ENCODE measurements at regions not wholly inside any gene's neighbourhood (a gene's known extent, or its start where the extent isn't known, plus 50 kb on each side); places are given as distances from the start of the nearest gene placed in this dataset.
A peak's percentile ranks its signal among the peaks of the same experiment; 100 is the strongest.
"Not testable (repeated sequence)": the region's sequence is repeated elsewhere in the genome, so short reads cannot be mapped to it uniquely, and the experiment has no call there.

- peak; percentile 7 for TF ChIP-seq CTCF (IDR thresholded peaks at IDR 0.05; ENCODE audit: insufficient read depth, low read length, severe bottlenecking)
- peak; percentile 5 for DNase-seq (ENCODE audit: low read depth)
- no peaks in the 10 kb centered on the region for H3K36me3 ChIP-seq (ENCODE audit: control insufficient read depth, insufficient read depth, low read length)
- H3K27me3 ChIP-seq (ENCODE audit: control insufficient read depth, insufficient read depth, low read length): no peaks in the 10 kb centered on the region
- H3K4me3 ChIP-seq (ENCODE audit: low read depth, low read length): no peak overlapping the region
- no peak for FAIRE-seq
Observed at GRCh38 chr10:64430690-64431323, 909.6 kb downstream of the REEP3 start.

- H3K36me3 ChIP-seq (ENCODE audit: control insufficient read depth, insufficient read depth, low read length); DNase-seq (ENCODE audit: low read depth); FAIRE-seq; H3K4me3 ChIP-seq (ENCODE audit: low read depth, low read length); H3K27me3 ChIP-seq (ENCODE audit: control insufficient read depth, insufficient read depth, low read length): not testable (repeated sequence)
Observed at GRCh38 chr10:64441872-64442271, 920.7 kb downstream of the REEP3 start.

- DNase-seq (ENCODE audit: low read depth) (no peak), FAIRE-seq (no peak)
- H3K36me3 ChIP-seq (ENCODE audit: control insufficient read depth, insufficient read depth, low read length): no peaks in the 10 kb centered on the region
- no peak overlapping the region for H3K4me3 ChIP-seq (ENCODE audit: low read depth, low read length)
- TF ChIP-seq CTCF (IDR thresholded peaks at IDR 0.05; ENCODE audit: insufficient read depth, low read length, severe bottlenecking): no peak
- H3K27me3 ChIP-seq (ENCODE audit: control insufficient read depth, insufficient read depth, low read length): no peaks in the 10 kb centered on the region
Observed at GRCh38 chr10:64444163-64444562, 923.0 kb downstream of the REEP3 start.

- H3K27me3 ChIP-seq (ENCODE audit: control insufficient read depth, insufficient read depth, low read length): no peaks in the 10 kb centered on the region
- no peak for DNase-seq (ENCODE audit: low read depth)
- no peaks in the 10 kb centered on the region for H3K36me3 ChIP-seq (ENCODE audit: control insufficient read depth, insufficient read depth, low read length)
- no peak for TF ChIP-seq CTCF (IDR thresholded peaks at IDR 0.05; ENCODE audit: insufficient read depth, low read length, severe bottlenecking)
- no peak overlapping the region for H3K4me3 ChIP-seq (ENCODE audit: low read depth, low read length)
- no peak for FAIRE-seq
Observed at GRCh38 chr10:64444564-64444963, 923.4 kb downstream of the REEP3 start.

GRCh38 chr10:64449603-64450002 is 928.4 kb downstream of the REEP3 start:
- Histone ChIP-seq H3K36me3 (ENCODE audit: control insufficient read depth, insufficient read depth, low read length) (no peaks in the 10 kb centered on the region), H3K27me3 (ENCODE audit: control insufficient read depth, insufficient read depth, low read length) (no peaks in the 10 kb centered on the region), H3K4me3 (ENCODE audit: low read depth, low read length) (no peak overlapping the region)
- TF ChIP-seq CTCF (IDR thresholded peaks at IDR 0.05; ENCODE audit: insufficient read depth, low read length, severe bottlenecking): no peak
- no peak for FAIRE-seq
- DNase-seq (ENCODE audit: low read depth): no peak

- Histone ChIP-seq H3K27me3 (ENCODE audit: control insufficient read depth, insufficient read depth, low read length) (no peaks in the 10 kb centered on the region), H3K36me3 (ENCODE audit: control insufficient read depth, insufficient read depth, low read length) (no peaks in the 10 kb centered on the region), H3K4me3 (ENCODE audit: low read depth, low read length) (no peak overlapping the region)
- DNase-seq (ENCODE audit: low read depth) (no peak), FAIRE-seq (no peak)
- TF ChIP-seq CTCF (IDR thresholded peaks at IDR 0.05; ENCODE audit: insufficient read depth, low read length, severe bottlenecking): no peak
Observed at GRCh38 chr10:64450312-64450711, 929.1 kb downstream of the REEP3 start.

Measured in bronchial epithelial cell (primary cell).